Heart left ventricle (tissue), 13 donors: ENCODE measurements at regions not wholly inside any gene's neighbourhood (a gene's known extent, or its start where the extent isn't known, plus 50 kb on each side); places are given as distances from the start of the nearest gene placed in this dataset.

ENCODE experiments used
- CTCF ChIP-seq, 12 donors: fragments of 200-600 bp; sonication (generic) in 4 of 12; IDR thresholded peaks; one replicate each; pipeline versions ENCODE4 v1.5.0 to v1.8.0; 2018 to 2022; ENCODE audit warnings: antibody characterized with exemption in 12 of 12, mild to moderate bottlenecking in 5 of 12
- POLR2A ChIP-seq, 2 donors: fragments of 450-650 bp; IDR thresholded peaks; one replicate each; pipeline ENCODE4 v1.6.1; 2017; ENCODE audit warnings: antibody characterized with exemption in 2 of 2, mild to moderate bottlenecking in 2 of 2, moderate library complexity in 2 of 2
- donor health status: ischemic (EF 13 %, LVEDD 7.1; RV severe dilation, severe dysfunction).
- donor health status: DM: no; HTN: yes; CAD: no.
- donor health status: DM: no; HTN: no; CAD: no.
- donor health status: ischemic (EF 25% LVEDD 6.9; RV normal size, moderate dysfunction).
- donor health status: ischemic (EF 25% LVEDD 5.7; RV mildly dilated, moderate dysfunction).
- donor health status: ischemic (EF 35%, LVEDD 5.7; RV mildly dilated, moderate dysfunction).
- donor health status: nonischemic (EF 11% LVEDD 7.7; RV severe dilation, severe dysfunction).
- donor health status: DM: yes; HTN: yes; CAD: no.
- donor health status: PGD.
- donor health status: ischemic (EF 29% LVEDD 5.4; RV normal size, mild dysfunction).
- donor health status: nonischemic (EF 23%, LVEDD 6.1; RV moderate dilation, normal function).

- TF ChIP-seq CTCF (IDR thresholded peaks at IDR 0.05) (no peak), POLR2A (IDR thresholded peaks at IDR 0.05) (no peak)
These were observed 51.9 kb upstream of the SPTBN1 start for GRCh38 chr2:54404270-54404669.
